Activated CD4-positive, alpha-beta T cell treated with anti-CD3 and anti-CD28 coated beads, Interleukin-2, amount 50 U/mL, for 16 hours (primary cell): ENCODE measurements at regions not wholly inside any gene's neighbourhood (a gene's known extent, or its start where the extent isn't known, plus 50 kb on each side); places are given as distances from the start of the nearest gene placed in this dataset.
"Not testable (repeated sequence)": the region's sequence is repeated elsewhere in the genome, so short reads cannot be mapped to it uniquely, and the experiment has no call there.

Experiments used
- DNase-seq: peaks from one replicate; pipeline ENCODE4 v3.0.0-alpha.2; 2020

DNA sequence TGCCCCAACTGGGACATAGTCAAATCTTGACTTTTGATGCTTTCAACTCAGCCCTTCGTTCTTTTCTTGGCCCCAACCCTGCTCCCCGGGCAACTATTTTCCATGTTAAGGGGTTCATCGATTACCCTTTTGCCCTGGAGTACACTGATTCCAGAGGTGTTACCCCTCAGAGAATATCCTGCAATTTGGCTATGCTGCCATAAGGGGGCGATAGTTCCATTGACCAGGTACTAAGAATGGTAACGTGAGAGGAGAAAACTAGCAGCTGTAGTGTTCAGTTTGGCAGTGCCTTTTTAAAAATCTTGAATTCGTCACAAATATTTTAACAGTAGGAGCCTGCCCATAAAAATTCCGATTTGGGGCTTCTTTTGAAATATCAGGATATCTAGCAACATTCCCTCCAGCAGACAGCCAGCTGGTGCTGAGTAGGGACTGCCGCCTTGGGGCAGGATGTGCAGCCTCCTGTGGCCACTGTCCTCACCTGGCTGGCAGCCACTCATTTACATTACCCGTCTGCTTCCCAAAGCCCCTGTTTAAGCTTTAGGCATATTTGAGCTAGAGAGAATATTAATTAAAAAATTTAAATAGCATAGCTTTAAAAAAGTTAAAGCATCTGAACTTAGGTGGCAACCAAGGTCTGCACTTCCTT is 146.3 kb upstream of the SKOR2 start:
- peak; percentile 39 for DNase-seq

- no peak for DNase-seq
These were observed 140.2 kb upstream of the SKOR2 start for GRCh38 chr18:47391665-47392064.

DNA sequence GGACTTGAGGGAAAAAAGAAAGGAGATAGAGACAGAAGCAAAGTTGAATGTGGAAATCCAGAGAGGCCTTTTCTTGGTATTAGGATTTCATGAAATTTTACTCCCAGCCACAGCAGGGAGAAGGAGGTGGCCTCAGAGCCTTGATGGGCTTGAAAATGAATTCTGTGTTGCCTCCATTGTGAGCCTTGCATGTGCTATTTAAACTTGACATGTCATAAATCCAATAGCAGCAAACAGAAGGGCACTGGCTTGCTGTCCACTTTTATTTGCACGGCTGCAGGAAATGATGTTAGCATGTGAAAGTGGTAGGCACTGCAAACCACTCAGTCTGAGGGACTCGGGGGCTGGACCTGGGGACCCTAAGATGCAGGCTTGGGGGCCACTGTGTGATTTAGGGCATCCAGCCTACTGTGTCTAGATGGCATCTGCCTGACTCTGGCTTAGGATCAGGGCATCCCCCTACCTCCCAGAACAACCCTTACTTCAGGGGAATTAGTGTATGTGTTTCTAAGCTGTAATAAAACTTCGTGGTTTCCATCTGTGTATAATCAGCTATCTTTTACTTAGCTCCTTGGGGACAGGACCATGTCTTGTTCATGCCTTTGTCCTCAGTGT is 139.1 kb upstream of the SKOR2 start:
- no peak for DNase-seq

- DNase-seq, result no peak
These were observed 137.8 kb upstream of the SKOR2 start for GRCh38 chr18:47389210-47389609.

DNA sequence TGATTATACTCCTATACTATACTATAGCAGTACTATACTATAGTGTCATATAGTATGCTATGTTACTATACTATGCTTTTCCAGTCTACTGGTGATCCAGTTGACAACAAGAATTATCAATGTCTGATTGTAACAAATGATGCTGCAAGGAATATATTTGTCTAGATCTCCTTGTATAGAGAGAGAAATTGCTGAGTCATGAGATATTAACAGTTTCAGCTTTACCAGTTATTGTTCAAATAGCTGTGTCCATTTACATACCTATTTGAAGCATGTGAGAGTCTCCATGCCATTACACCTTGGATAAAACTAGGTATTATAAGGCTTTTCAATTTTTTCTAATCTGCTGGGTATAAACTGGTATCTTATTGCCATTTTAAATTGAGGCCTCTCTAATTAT is 136.4 kb upstream of the SKOR2 start:
- DNase-seq, result no peak

GRCh38 chr18:47383729-47384128 is 132.3 kb upstream of the SKOR2 start:
- DNase-seq, result no peak

- DNase-seq, result no peak
These were observed 130.6 kb upstream of the SKOR2 start for GRCh38 chr18:47381975-47382570.

- DNase-seq, result no peak
These were observed 128.7 kb upstream of the SKOR2 start for GRCh38 chr18:47380153-47380552.

DNA sequence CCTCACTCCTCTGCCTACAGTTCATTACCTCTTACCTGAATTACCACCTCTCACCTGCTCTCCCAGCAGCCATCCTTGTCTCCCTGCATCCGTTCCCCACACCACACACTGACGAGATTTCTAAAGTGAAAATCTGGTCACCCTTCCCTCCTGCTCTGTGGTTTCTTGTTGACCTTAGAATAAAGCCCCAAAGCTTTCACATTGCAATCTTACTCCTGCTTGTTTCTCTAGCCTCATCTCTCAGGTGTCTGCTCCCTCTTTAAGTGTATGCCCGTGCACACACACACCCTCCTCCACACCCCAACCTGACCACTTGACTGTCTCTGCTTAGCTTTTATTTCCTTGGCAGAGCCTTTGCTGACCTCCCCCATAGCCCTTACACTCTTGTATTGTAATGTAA is 122.0 kb upstream of the SKOR2 start:
- no peak for DNase-seq

- DNase-seq, result no peak
These were observed 118.6 kb upstream of the SKOR2 start for GRCh38 chr18:47370052-47370451.

- DNase-seq, result not testable (repeated sequence)
These were observed 102.6 kb upstream of the SKOR2 start for GRCh38 chr18:47354061-47354460.

DNA sequence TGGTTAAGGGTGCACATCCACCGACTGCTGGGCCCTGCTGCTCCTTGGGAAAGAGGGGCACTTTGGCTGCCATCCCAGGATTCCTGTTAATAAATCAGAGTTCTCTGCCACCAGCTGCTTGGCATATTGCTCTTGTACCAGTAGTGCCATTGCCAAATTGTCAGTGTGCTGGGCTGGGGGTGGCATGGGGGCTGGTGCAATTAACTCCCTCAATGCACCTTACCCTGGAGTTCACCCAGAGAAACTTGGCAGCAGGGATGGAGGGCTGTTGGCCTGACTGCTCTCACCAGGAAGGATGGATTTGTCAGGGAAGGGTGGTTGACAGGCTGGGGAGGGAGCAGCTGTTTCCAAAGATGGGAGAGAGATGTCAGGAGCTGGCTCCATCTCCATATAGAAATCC is 94.6 kb upstream of the SKOR2 start:
- no peak for DNase-seq

DNA sequence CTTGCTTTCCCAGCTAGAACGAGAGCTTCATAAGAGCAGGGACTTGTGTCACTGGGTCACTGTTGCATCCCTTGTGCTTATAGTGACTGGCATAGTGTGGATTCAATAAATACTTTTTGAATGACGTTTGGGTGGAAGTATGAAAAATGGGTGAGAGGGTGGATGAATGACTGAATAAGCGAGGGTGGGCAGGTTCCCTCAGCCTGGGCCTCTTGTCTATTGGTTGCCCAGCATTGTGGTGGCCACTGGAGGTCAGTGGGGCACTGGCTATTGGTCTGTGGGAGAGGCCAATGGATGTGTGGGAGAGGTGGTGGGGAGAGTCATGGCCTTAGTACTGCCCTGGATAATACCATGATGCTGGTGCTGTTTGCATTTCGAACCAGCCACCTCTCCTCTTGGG is 93.8 kb upstream of the SKOR2 start:
- no peak for DNase-seq

- no peak for DNase-seq
These were observed 91.8 kb upstream of the SKOR2 start for GRCh38 chr18:47343291-47343690.

DNA sequence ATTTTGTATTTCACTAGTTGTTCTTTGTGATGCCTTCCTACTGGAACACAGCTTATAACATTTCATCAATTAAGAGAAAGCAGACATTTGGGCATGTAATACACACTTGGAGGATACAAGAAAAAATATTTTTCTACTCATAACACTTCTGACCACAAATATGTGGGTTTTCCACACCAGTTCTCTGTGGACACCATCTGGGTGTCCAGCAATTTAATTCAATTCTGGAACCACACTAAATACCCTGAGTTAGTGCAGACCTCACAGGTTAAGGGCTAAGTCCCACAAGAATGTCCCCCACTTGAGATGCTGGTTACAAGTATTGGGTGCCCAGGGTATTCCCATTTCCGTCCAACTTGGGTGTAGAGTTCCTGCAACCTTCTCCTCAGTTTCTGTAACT is 91.1 kb upstream of the SKOR2 start:
- no peak for DNase-seq

GRCh38 chr18:47341678-47342077 is 90.2 kb upstream of the SKOR2 start:
- DNase-seq, result no peak

DNA sequence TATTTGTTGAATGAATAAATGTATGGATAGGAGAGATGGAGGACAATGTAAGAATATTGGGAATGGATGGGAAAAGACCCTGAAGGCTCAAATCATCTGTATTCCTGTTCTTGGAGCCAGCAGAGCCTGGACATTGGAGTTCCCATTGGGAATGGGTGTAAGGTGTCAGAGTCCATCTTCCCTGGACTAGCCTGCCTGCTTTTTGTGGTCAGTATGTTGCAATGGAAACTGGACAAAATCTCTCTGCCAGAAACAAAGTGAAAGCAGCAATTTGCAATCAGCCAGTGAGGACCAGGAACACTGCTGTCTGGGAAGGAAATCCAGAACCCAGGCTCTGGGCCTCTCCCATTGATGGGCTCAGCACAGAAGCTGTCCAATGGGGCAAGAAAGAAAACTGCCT is 83.5 kb upstream of the SKOR2 start:
- DNase-seq, result no peak

GRCh38 chr18:47333926-47334635 is 82.6 kb upstream of the SKOR2 start:
- no peak for DNase-seq

- no peak for DNase-seq
These were observed 80.2 kb upstream of the SKOR2 start for GRCh38 chr18:47331641-47332040.

DNA sequence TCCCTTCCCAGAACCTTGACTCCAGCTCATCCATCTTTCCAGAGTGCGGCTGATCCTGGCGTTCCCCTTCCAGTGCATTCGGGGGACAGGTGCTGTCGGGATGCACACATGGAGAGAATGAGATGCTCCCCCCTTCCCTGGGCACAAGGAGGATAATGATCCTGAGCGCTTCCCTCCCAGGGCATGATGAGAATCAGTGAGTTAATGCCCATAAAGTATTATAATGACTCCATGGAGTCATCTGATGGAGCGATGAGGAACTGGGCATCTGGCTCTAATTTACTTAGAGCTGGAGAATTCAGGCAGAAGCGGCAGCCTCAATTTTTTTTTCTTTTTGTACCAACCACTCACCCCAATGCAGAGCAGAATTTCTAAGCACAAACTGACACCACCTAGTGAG is 79.6 kb upstream of the SKOR2 start:
- DNase-seq, result no peak

DNA sequence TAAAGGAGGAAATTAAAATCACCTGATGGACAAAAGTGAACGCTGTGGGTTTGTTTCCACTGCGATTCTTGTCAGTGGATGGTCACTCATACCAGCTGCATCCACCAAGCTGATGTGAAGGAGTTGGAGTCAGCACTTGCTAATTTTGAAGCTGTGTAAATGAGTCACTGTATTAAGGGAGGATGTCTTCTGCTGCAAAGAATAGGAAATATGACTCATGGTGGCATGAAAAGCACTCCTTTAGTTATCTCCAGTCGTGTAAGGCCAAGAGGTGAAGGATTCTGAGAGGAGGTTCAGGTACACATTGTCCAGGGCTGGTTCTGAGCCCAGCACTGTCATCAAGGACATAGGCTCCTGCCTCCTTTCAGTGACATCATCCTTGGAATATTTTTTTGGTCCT is 71.7 kb upstream of the SKOR2 start:
- DNase-seq, result peak; percentile 50

DNA sequence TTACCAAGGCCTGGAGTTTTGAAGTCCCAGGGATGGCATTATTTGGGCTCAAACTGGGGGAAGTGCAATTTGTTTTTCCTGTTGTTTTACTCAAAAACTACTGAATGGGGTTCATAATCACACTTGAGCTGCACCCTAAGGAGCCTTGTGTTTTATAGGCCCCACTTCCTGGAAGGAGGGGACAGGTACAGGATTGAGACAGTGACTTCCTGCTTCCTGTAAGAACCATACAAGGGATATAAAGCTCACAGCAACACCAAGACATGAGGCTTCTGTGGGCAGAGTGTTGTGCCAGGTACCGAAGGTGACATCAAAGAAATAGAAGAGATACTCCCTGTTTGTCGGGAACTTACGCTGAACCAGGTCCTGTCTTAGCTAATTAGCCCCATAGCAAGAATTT is 70.4 kb upstream of the SKOR2 start:
- DNase-seq, result peak; percentile 20

- no peak for DNase-seq
These were observed 66.5 kb upstream of the SKOR2 start for GRCh38 chr18:47317824-47318508.

GRCh38 chr18:47316924-47317323 is 65.5 kb upstream of the SKOR2 start:
- no peak for DNase-seq
